Keratinocyte (primary cell): ENCODE measurements at regions not wholly inside any gene's neighbourhood (a gene's known extent, or its start where the extent isn't known, plus 50 kb on each side); places are given as distances from the start of the nearest gene placed in this dataset.

Experiments used
- DNase-seq: peaks from one replicate; pipeline ENCODE4 v3.0.0-alpha.2; 2011; ENCODE audit warnings: low read depth, missing footprints, low spot score
- FAIRE-seq: peaks from 2 replicates; lab custom pipeline; 2011; peaks lifted over from hg19 to GRCh38; lab: Jason Lieb, UNC
- H2AFZ ChIP-seq: 2 replicates; pipeline ENCODE4 v1.6.0; 2012; ENCODE audit warnings: low read length, control low read depth, inconsistent platforms; ENCODE audit not compliant: control insufficient read depth
- H3K27ac ChIP-seq: 2 replicates; pipeline ENCODE4 v1.5.1; 2011; ENCODE audit warnings: low read length; ENCODE audit not compliant: control insufficient read depth, insufficient read depth
- H3K27me3 ChIP-seq: 3 replicates; pipeline ENCODE4 v1.6.0; 2011; ENCODE audit warnings: low read length; ENCODE audit not compliant: control insufficient read depth, insufficient read depth; ENCODE audit errors: extremely low read depth
- H3K36me3 ChIP-seq, 2 experiments: 2 replicates in 1 of 2; 3 replicates in 1 of 2; pipeline ENCODE4 v1.5.1; 2011; ENCODE audit warnings: low read length in 2 of 2, mild to moderate bottlenecking in 1 of 2; ENCODE audit not compliant: control insufficient read depth in 2 of 2, insufficient read depth in 2 of 2; ENCODE audit errors: extremely low read depth in 1 of 2
- H3K4me1 ChIP-seq: 3 replicates; pipeline ENCODE4 v1.5.1; 2011; ENCODE audit warnings: low read length; ENCODE audit not compliant: control insufficient read depth, insufficient read depth; ENCODE audit errors: extremely low read depth
- H3K4me2 ChIP-seq: 3 replicates; pipeline ENCODE4 v1.6.0; 2011; ENCODE audit warnings: low read depth, low read length; ENCODE audit not compliant: control insufficient read depth, insufficient read depth; ENCODE audit errors: extremely low read depth
- H3K4me3 ChIP-seq, 3 experiments: fragments of 200-600 bp in 1 of 3; sonication (generic) in 1 of 3; 2 replicates in 2 of 3; 3 replicates in 1 of 3; pipeline ENCODE4 v1.5.1; 2011 to 2016; ENCODE audit warnings: low read length in 3 of 3, mild to moderate bottlenecking in 3 of 3, control low read depth in 2 of 3, inconsistent platforms in 1 of 3, low read depth in 1 of 3, mixed read lengths in 1 of 3, mixed run types in 1 of 3, moderate library complexity in 1 of 3; ENCODE audit not compliant: control insufficient read depth in 2 of 3, insufficient read depth in 2 of 3; ENCODE audit errors: extremely low read depth in 1 of 3
- H3K79me2 ChIP-seq: 2 replicates; pipeline ENCODE4 v1.6.0; 2012; ENCODE audit warnings: low read length; ENCODE audit not compliant: control insufficient read depth, insufficient read depth
- H3K9ac ChIP-seq: 3 replicates; pipeline ENCODE4 v1.6.0; 2011; ENCODE audit warnings: low read length; ENCODE audit not compliant: control insufficient read depth, insufficient read depth; ENCODE audit errors: extremely low read depth
- H3K9me1 ChIP-seq: 3 replicates; pipeline ENCODE4 v1.6.0; 2011; ENCODE audit warnings: low read length; ENCODE audit not compliant: control insufficient read depth, insufficient read depth; ENCODE audit errors: extremely low read depth
- H3K9me3 ChIP-seq: 2 replicates; pipeline ENCODE4 v1.5.1; 2012; ENCODE audit warnings: low read depth, low read length; ENCODE audit not compliant: control insufficient read depth
- H4K20me1 ChIP-seq: 3 replicates; pipeline ENCODE4 v1.6.0; 2011; ENCODE audit warnings: low read length; ENCODE audit not compliant: control insufficient read depth, insufficient read depth; ENCODE audit errors: extremely low read depth
- EZH2 ChIP-seq: IDR thresholded peaks from one replicate; pipeline ENCODE4 v1.6.1; 2012; ENCODE audit warnings: inconsistent platforms, mild to moderate bottlenecking, low read length, moderate library complexity
- dilution Hi-C: fragments of 300-500 bp; cut with MboI; formaldehyde crosslinking; loops from one replicate; pipeline ENCODE4 v1.7.0; 2020; ENCODE audit warnings: low sequenced_read_pairs; ENCODE audit not compliant: extremely low pct_ligation_motif_present
- TF ChIP-seq, protein P1 (sequence below), 3 experiments: IDR thresholded peaks in 1 of 3; conservative IDR thresholded peaks in 1 of 3; optimal IDR thresholded peaks in 1 of 3; 2 replicates in 2 of 3; 3 replicates in 1 of 3; pipeline versions ENCODE3 to v1.5.1; 2011; ENCODE audit warnings: low read length in 3 of 3, mild to moderate bottlenecking in 3 of 3, moderate library complexity in 2 of 3, control low read depth in 1 of 3, inconsistent platforms in 1 of 3; ENCODE audit not compliant: insufficient read depth in 2 of 3; ENCODE audit errors: extremely low read depth in 1 of 3

GRCh38 chr3:65194744-65195143, 506.9 kb upstream of the ADAMTS9 start:
- no peaks in the 10 kb centered on the region for H3K27me3 ChIP-seq
- no peaks in the 10 kb centered on the region for H3K79me2 ChIP-seq
- no peak for FAIRE-seq
- H3K36me3 ChIP-seq, result no peaks in the 10 kb centered on the region
- H3K4me3 ChIP-seq, result no peak overlapping the region
- no peaks in the 10 kb centered on the region for H3K9me1 ChIP-seq
- dilution Hi-C loops, result no loop called here
- DNase-seq, result no peak
- no peaks in the 10 kb centered on the region for H4K20me1 ChIP-seq
- H3K9me3 ChIP-seq, result no peaks in the 10 kb centered on the region
- H3K4me2 ChIP-seq, result no peak overlapping the region
- H2AFZ ChIP-seq, result no peak overlapping the region
- H3K4me1 ChIP-seq, result no peaks in the 10 kb centered on the region
- H3K27ac ChIP-seq, result no peak overlapping the region
- H3K9ac ChIP-seq, result no peak overlapping the region
- TF ChIP-seq, protein P1, sequence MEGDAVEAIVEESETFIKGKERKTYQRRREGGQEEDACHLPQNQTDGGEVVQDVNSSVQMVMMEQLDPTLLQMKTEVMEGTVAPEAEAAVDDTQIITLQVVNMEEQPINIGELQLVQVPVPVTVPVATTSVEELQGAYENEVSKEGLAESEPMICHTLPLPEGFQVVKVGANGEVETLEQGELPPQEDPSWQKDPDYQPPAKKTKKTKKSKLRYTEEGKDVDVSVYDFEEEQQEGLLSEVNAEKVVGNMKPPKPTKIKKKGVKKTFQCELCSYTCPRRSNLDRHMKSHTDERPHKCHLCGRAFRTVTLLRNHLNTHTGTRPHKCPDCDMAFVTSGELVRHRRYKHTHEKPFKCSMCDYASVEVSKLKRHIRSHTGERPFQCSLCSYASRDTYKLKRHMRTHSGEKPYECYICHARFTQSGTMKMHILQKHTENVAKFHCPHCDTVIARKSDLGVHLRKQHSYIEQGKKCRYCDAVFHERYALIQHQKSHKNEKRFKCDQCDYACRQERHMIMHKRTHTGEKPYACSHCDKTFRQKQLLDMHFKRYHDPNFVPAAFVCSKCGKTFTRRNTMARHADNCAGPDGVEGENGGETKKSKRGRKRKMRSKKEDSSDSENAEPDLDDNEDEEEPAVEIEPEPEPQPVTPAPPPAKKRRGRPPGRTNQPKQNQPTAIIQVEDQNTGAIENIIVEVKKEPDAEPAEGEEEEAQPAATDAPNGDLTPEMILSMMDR (optimal IDR thresholded peaks at IDR 0.05 in 1 of 3, IDR thresholded peaks at IDR 0.05 in 1 of 3, conservative IDR thresholded peaks at IDR 0.05 in 1 of 3; ENCODE audit: extremely low read depth in 1 of 3, insufficient read depth in 2 of 3, low read length in 3 of 3), result no peak
- TF ChIP-seq EZH2, result no peak

DNA sequence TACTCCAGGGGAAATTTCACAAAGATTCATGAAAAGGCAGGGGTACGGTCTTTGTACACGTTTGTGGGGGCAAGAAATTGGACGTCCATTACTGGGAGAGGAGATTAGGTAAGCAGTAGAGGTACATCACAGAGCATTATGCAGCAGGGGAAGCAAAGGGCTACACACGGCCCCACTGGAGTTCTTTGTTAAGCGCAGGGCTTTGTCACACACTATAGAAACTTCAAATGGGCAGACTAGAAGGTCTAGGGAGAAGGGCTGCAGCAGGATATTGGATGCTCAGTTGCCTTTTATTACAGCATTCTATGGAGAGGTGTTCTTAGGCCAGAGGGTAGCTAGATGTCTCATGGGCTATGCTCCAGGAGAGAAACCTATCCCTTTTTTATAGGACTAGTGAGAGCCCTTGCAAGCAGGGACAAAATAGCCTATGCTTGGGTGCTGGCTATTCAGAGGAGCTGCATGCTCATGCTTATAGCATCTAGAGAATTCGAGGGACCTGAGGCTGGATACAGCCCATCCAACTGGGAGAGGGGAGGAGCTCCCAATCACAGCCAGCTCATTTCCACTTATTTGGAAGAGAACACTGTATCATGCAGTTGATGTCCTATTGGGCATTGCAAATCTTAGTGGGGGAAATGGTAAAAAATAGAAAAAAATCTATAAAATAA, 506.4 kb upstream of the ADAMTS9 start:
- Histone ChIP-seq H3K9me3 (no peaks in the 10 kb centered on the region), H4K20me1 (no peaks in the 10 kb centered on the region), H3K36me3 (no peaks in the 10 kb centered on the region), H3K79me2 (no peaks in the 10 kb centered on the region), H3K9me1 (no peaks in the 10 kb centered on the region), H3K27ac (no peak overlapping the region), H3K4me3 (no peak overlapping the region), H3K4me1 (no peaks in the 10 kb centered on the region), H2AFZ (no peak overlapping the region), H3K4me2 (no peak overlapping the region), H3K9ac (no peak overlapping the region), H3K27me3 (no peaks in the 10 kb centered on the region)
- TF ChIP-seq, protein P1 (optimal IDR thresholded peaks at IDR 0.05 in 1 of 3, IDR thresholded peaks at IDR 0.05 in 1 of 3, conservative IDR thresholded peaks at IDR 0.05 in 1 of 3; ENCODE audit: extremely low read depth in 1 of 3, insufficient read depth in 2 of 3, low read length in 3 of 3), result no peak
- no peak for TF ChIP-seq EZH2
- dilution Hi-C loops, result no loop called here
- no peak for FAIRE-seq
- no peak for DNase-seq
